Activated T-helper 1 cell treated with anti-CD3 and anti-CD28 coated beads, Interleukin-12 subunit alpha, Interleukin-12 subunit beta, Interleukin-2, Interleukin-4 antibody, amounts not matched to agents 30 ng/mL and 10 ng/mL and 1 ng/mL, durations not matched to agents 14 hours and 24 hours and 36 hours (primary cell): ENCODE measurements at regions not wholly inside any gene's neighbourhood (a gene's known extent, or its start where the extent isn't known, plus 50 kb on each side); places are given as distances from the start of the nearest gene placed in this dataset.

Experiments
- DNase-seq: peaks from one replicate; pipeline ENCODE4 v3.0.0; 2021; ENCODE audit warnings: low spot score
- H3K27ac Mint-ChIP-seq: one replicate; pipeline ENCODE4 v1.8.0; 2021; ENCODE audit warnings: mild to moderate bottlenecking, mixed read lengths
- H3K27me3 Mint-ChIP-seq: one replicate; pipeline ENCODE4 v1.8.0; 2022; ENCODE audit warnings: mild to moderate bottlenecking, moderate library complexity, mixed read lengths; ENCODE audit not compliant: insufficient read depth
- H3K36me3 Mint-ChIP-seq: one replicate; pipeline ENCODE4 v1.8.0; 2021; ENCODE audit warnings: low read depth, mixed read lengths
- H3K4me1 Mint-ChIP-seq: one replicate; pipeline ENCODE4 v1.8.0; 2021; ENCODE audit warnings: low read depth, mixed read lengths
- H3K4me3 Mint-ChIP-seq: one replicate; pipeline ENCODE4 v1.8.0; 2021; ENCODE audit warnings: mild to moderate bottlenecking, moderate library complexity, mixed read lengths
- H3K9me3 Mint-ChIP-seq: one replicate; pipeline ENCODE4 v1.8.0; 2021; ENCODE audit warnings: mixed read lengths
- intact Hi-C: fragments of 100-400 bp; cut with micrococcal nuclease; formaldehyde crosslinking; loops from one replicate; pipeline ENCODE4 v1.15.1; 2024

GRCh38 chr5:92371889-92372235, 988.7 kb upstream of the ARRDC3 start:
- intact Hi-C loops: no loop called here
- no peak overlapping the region for H3K4me3 Mint-ChIP-seq

GRCh38 chr5:92371171-92371888, 988.2 kb upstream of the ARRDC3 start:
- no peak for DNase-seq
- Mint-ChIP-seq H3K9me3 (no peaks in the 10 kb centered on the region), H3K27ac (no peak overlapping the region), H3K4me3 (no peak overlapping the region), H3K36me3 (no peaks in the 10 kb centered on the region), H3K4me1 (no peaks in the 10 kb centered on the region), H3K27me3 (no peaks in the 10 kb centered on the region)
- intact Hi-C loops: no loop called here

More at GRCh38 chr5:92371889-92372235, 988.7 kb upstream of the ARRDC3 start:
- H3K4me1 Mint-ChIP-seq: no peaks in the 10 kb centered on the region
- H3K36me3 Mint-ChIP-seq: no peaks in the 10 kb centered on the region
- no peaks in the 10 kb centered on the region for H3K9me3 Mint-ChIP-seq
- H3K27me3 Mint-ChIP-seq: no peaks in the 10 kb centered on the region
- no peak for DNase-seq
- H3K27ac Mint-ChIP-seq: no peak overlapping the region

GRCh38 chr5:92370032-92370431, 986.9 kb upstream of the ARRDC3 start:
- H3K4me1 Mint-ChIP-seq: no peaks in the 10 kb centered on the region
- no peak for DNase-seq

GRCh38 chr5:92369587-92369986, 986.5 kb upstream of the ARRDC3 start:
- Mint-ChIP-seq H3K27me3 (no peaks in the 10 kb centered on the region), H3K9me3 (no peaks in the 10 kb centered on the region), H3K4me1 (no peaks in the 10 kb centered on the region), H3K36me3 (no peaks in the 10 kb centered on the region), H3K27ac (no peak overlapping the region), H3K4me3 (no peak overlapping the region)
- intact Hi-C loops: no loop called here
- DNase-seq: no peak

More at GRCh38 chr5:92370032-92370431, 986.9 kb upstream of the ARRDC3 start:
- no peaks in the 10 kb centered on the region for H3K9me3 Mint-ChIP-seq
- H3K36me3 Mint-ChIP-seq: no peaks in the 10 kb centered on the region
- intact Hi-C loops: no loop called here
- no peak overlapping the region for H3K27ac Mint-ChIP-seq
- no peaks in the 10 kb centered on the region for H3K27me3 Mint-ChIP-seq
- H3K4me3 Mint-ChIP-seq: no peak overlapping the region

- H3K27ac Mint-ChIP-seq: no peak overlapping the region
- no peaks in the 10 kb centered on the region for H3K4me1 Mint-ChIP-seq
- no peak overlapping the region for H3K4me3 Mint-ChIP-seq
- H3K9me3 Mint-ChIP-seq: no peaks in the 10 kb centered on the region
- intact Hi-C loops: no loop called here
- DNase-seq: no peak
- H3K27me3 Mint-ChIP-seq: no peaks in the 10 kb centered on the region
- no peaks in the 10 kb centered on the region for H3K36me3 Mint-ChIP-seq
Observed at GRCh38 chr5:92364986-92365550, 982.0 kb upstream of the ARRDC3 start.

GRCh38 chr5:92353107-92354030, 970.3 kb upstream of the ARRDC3 start:
- peaks cover 5% of the 10 kb centered on the region for H3K9me3 Mint-ChIP-seq

GRCh38 chr5:92337772-92338234, 954.7 kb upstream of the ARRDC3 start:
- Mint-ChIP-seq H3K27ac (no peak overlapping the region), H3K27me3 (no peaks in the 10 kb centered on the region)
- intact Hi-C loops: no loop called here

More at GRCh38 chr5:92353107-92354030, 970.3 kb upstream of the ARRDC3 start:
- intact Hi-C loops: no loop called here
- no peak overlapping the region for H3K4me3 Mint-ChIP-seq
- H3K27me3 Mint-ChIP-seq: no peaks in the 10 kb centered on the region
- peak overlapping the region; percentile 26 for H3K27ac Mint-ChIP-seq
- no peaks in the 10 kb centered on the region for H3K4me1 Mint-ChIP-seq
- no peak for DNase-seq
- H3K36me3 Mint-ChIP-seq: no peaks in the 10 kb centered on the region

GRCh38 chr5:92332039-92332438, 948.9 kb upstream of the ARRDC3 start:
- H3K27ac Mint-ChIP-seq: no peak overlapping the region
- intact Hi-C loops: no loop called here

More at GRCh38 chr5:92337772-92338234, 954.7 kb upstream of the ARRDC3 start:
- DNase-seq: no peak
- Mint-ChIP-seq H3K9me3 (no peaks in the 10 kb centered on the region), H3K4me3 (no peak overlapping the region), H3K36me3 (no peaks in the 10 kb centered on the region), H3K4me1 (no peaks in the 10 kb centered on the region)

GRCh38 chr5:92330365-92330764, 947.2 kb upstream of the ARRDC3 start:
- Mint-ChIP-seq H3K27me3 (no peaks in the 10 kb centered on the region), H3K36me3 (no peaks in the 10 kb centered on the region), H3K27ac (no peak overlapping the region), H3K4me3 (no peak overlapping the region), H3K9me3 (no peaks in the 10 kb centered on the region), H3K4me1 (no peaks in the 10 kb centered on the region)
- intact Hi-C loops: no loop called here
- no peak for DNase-seq

More at GRCh38 chr5:92332039-92332438, 948.9 kb upstream of the ARRDC3 start:
- no peaks in the 10 kb centered on the region for H3K4me1 Mint-ChIP-seq
- no peaks in the 10 kb centered on the region for H3K9me3 Mint-ChIP-seq
- no peak overlapping the region for H3K4me3 Mint-ChIP-seq
- DNase-seq: no peak
- H3K36me3 Mint-ChIP-seq: no peaks in the 10 kb centered on the region
- H3K27me3 Mint-ChIP-seq: no peaks in the 10 kb centered on the region

- H3K4me1 Mint-ChIP-seq: no peaks in the 10 kb centered on the region
- no peak overlapping the region for H3K27ac Mint-ChIP-seq
- H3K27me3 Mint-ChIP-seq: no peaks in the 10 kb centered on the region
- H3K9me3 Mint-ChIP-seq: no peaks in the 10 kb centered on the region
- DNase-seq: no peak
- intact Hi-C loops: no loop called here
- H3K4me3 Mint-ChIP-seq: no peak overlapping the region
- no peaks in the 10 kb centered on the region for H3K36me3 Mint-ChIP-seq
Observed at GRCh38 chr5:92329759-92330158, 946.6 kb upstream of the ARRDC3 start.

- H3K4me3 Mint-ChIP-seq: no peak overlapping the region
- H3K27ac Mint-ChIP-seq: no peak overlapping the region
- intact Hi-C loops: no loop called here
- DNase-seq: no peak
- no peaks in the 10 kb centered on the region for H3K27me3 Mint-ChIP-seq
- H3K36me3 Mint-ChIP-seq: no peaks in the 10 kb centered on the region
- no peaks in the 10 kb centered on the region for H3K4me1 Mint-ChIP-seq
- no peaks in the 10 kb centered on the region for H3K9me3 Mint-ChIP-seq
Observed at GRCh38 chr5:92328584-92329259, 945.6 kb upstream of the ARRDC3 start.

- no peak overlapping the region for H3K27ac Mint-ChIP-seq
- H3K36me3 Mint-ChIP-seq: no peaks in the 10 kb centered on the region
- no peak overlapping the region for H3K4me3 Mint-ChIP-seq
- intact Hi-C loops: no loop called here
- no peaks in the 10 kb centered on the region for H3K27me3 Mint-ChIP-seq
- H3K9me3 Mint-ChIP-seq: no peaks in the 10 kb centered on the region
- DNase-seq: no peak
- no peaks in the 10 kb centered on the region for H3K4me1 Mint-ChIP-seq
Observed at GRCh38 chr5:92320446-92320845, 937.3 kb upstream of the ARRDC3 start.
